ENCODE measurements at regions not wholly inside any gene's neighbourhood (a gene's known extent, or its start where the extent isn't known, plus 50 kb on each side); places are given as distances from the start of the nearest gene placed in this dataset.

- H3K27me3 Mint-ChIP-seq = peaks cover 0 to 10% of the 10 kb centered on the region in 2 donors
These were observed 210.3 kb downstream of the EPM2A start for GRCh38 chr6:145525038-145525437.

GRCh38 chr6:145529582-145529981 is 205.7 kb downstream of the EPM2A start:
- ChIA-PET CTCF (no interaction called here), POLR2A (no interaction called here)
- no peak overlapping the region for H3K27ac Mint-ChIP-seq
- H3K36me3 ChIP-seq (ENCODE audit: insufficient read depth, low read length) = no peaks in the 10 kb centered on the region
- H3K4me1 Mint-ChIP-seq = no peaks in the 10 kb centered on the region
- H3K9me3 Mint-ChIP-seq = peaks cover 0 to 8% (median 2%) of the 10 kb centered on the region in 5 donors
- H3K36me3 Mint-ChIP-seq = no peaks in the 10 kb centered on the region
- no peaks in the 10 kb centered on the region for H3K4me1 ChIP-seq (ENCODE audit: insufficient read depth, low read length)
- no peak overlapping the region for H3K4me3 Mint-ChIP-seq
- no peak for DNase-seq
- no peaks in the 10 kb centered on the region for H3K27me3 ChIP-seq (ENCODE audit: insufficient read depth, low read length, poor library complexity, severe bottlenecking)
- H3K27me3 Mint-ChIP-seq = peaks cover 0 to 14% of the 10 kb centered on the region in 2 donors
- H3K4me3 ChIP-seq (ENCODE audit: low read length) = no peak overlapping the region
- H3K9me3 ChIP-seq (ENCODE audit: low read length) = no peaks in the 10 kb centered on the region
- H3K27ac ChIP-seq (ENCODE audit: low read depth, low read length) = no peak overlapping the region

More at GRCh38 chr6:145525038-145525437, 210.3 kb downstream of the EPM2A start:
- H3K9me3 Mint-ChIP-seq = peaks cover 0 to 8% (median 2%) of the 10 kb centered on the region in 5 donors
- no peaks in the 10 kb centered on the region for H3K36me3 Mint-ChIP-seq
- no peak overlapping the region for H3K4me3 ChIP-seq (ENCODE audit: low read length)
- no peaks in the 10 kb centered on the region for H3K4me1 Mint-ChIP-seq
- H3K27me3 ChIP-seq (ENCODE audit: insufficient read depth, low read length, poor library complexity, severe bottlenecking) = no peaks in the 10 kb centered on the region
- no peak for DNase-seq
- POLR2A ChIA-PET = no interaction called here
- CTCF ChIA-PET = no interaction called here
- no peaks in the 10 kb centered on the region for H3K9me3 ChIP-seq (ENCODE audit: low read length)
- H3K4me3 Mint-ChIP-seq = no peak overlapping the region
- no peaks in the 10 kb centered on the region for H3K4me1 ChIP-seq (ENCODE audit: insufficient read depth, low read length)
- H3K36me3 ChIP-seq (ENCODE audit: insufficient read depth, low read length) = no peaks in the 10 kb centered on the region
- H3K27ac Mint-ChIP-seq = no peak overlapping the region
- no peak overlapping the region for H3K27ac ChIP-seq (ENCODE audit: low read depth, low read length)

GRCh38 chr6:145530454-145530853 is 204.9 kb downstream of the EPM2A start:
- Histone ChIP-seq H3K4me3 (ENCODE audit: low read length) (no peak overlapping the region), H3K27me3 (ENCODE audit: insufficient read depth, low read length, poor library complexity, severe bottlenecking) (no peaks in the 10 kb centered on the region), H3K27ac (ENCODE audit: low read depth, low read length) (no peak overlapping the region), H3K36me3 (ENCODE audit: insufficient read depth, low read length) (no peaks in the 10 kb centered on the region), H3K9me3 (ENCODE audit: low read length) (no peaks in the 10 kb centered on the region), H3K4me1 (ENCODE audit: insufficient read depth, low read length) (no peaks in the 10 kb centered on the region)
- Mint-ChIP-seq H3K4me3 (no peak overlapping the region), H3K9me3 (peaks cover 0 to 9% (median 2%) of the 10 kb centered on the region in 5 donors), H3K27me3 (peaks cover 0 to 14% of the 10 kb centered on the region in 2 donors), H3K36me3 (no peaks in the 10 kb centered on the region), H3K27ac (no peak overlapping the region), H3K4me1 (no peaks in the 10 kb centered on the region)
- POLR2A ChIA-PET = no interaction called here
- DNase-seq = no peak
- CTCF ChIA-PET = no interaction called here

- ChIA-PET POLR2A (no interaction called here), CTCF (no interaction called here)
- Mint-ChIP-seq H3K27me3 (peaks cover 0 to 14% of the 10 kb centered on the region in 2 donors), H3K27ac (no peak overlapping the region), H3K4me1 (no peaks in the 10 kb centered on the region), H3K36me3 (no peaks in the 10 kb centered on the region), H3K9me3 (peaks cover 0 to 4% (median 0%) of the 10 kb centered on the region in 5 donors), H3K4me3 (no peak overlapping the region)
- H3K27me3 ChIP-seq (ENCODE audit: insufficient read depth, low read length, poor library complexity, severe bottlenecking) = no peaks in the 10 kb centered on the region
- no peaks in the 10 kb centered on the region for H3K9me3 ChIP-seq (ENCODE audit: low read length)
- H3K4me3 ChIP-seq (ENCODE audit: low read length) = no peak overlapping the region
- H3K27ac ChIP-seq (ENCODE audit: low read depth, low read length) = no peak overlapping the region
- DNase-seq = no peak
- H3K36me3 ChIP-seq (ENCODE audit: insufficient read depth, low read length) = no peaks in the 10 kb centered on the region
- no peaks in the 10 kb centered on the region for H3K4me1 ChIP-seq (ENCODE audit: insufficient read depth, low read length)
These were observed 204.3 kb downstream of the EPM2A start for GRCh38 chr6:145531032-145531431.

GRCh38 chr6:145531822-145532221 is 203.5 kb downstream of the EPM2A start:
- peaks cover 0 to 5% (median 0%) of the 10 kb centered on the region in 5 donors for H3K9me3 Mint-ChIP-seq
- no peaks in the 10 kb centered on the region for H3K9me3 ChIP-seq (ENCODE audit: low read length)
- no peak for DNase-seq
- CTCF ChIA-PET = no interaction called here
- no peak overlapping the region for H3K27ac ChIP-seq (ENCODE audit: low read depth, low read length)
- no peak overlapping the region for H3K4me3 Mint-ChIP-seq
- H3K27ac Mint-ChIP-seq = no peak overlapping the region
- no peak overlapping the region for H3K4me3 ChIP-seq (ENCODE audit: low read length)
- H3K27me3 ChIP-seq (ENCODE audit: insufficient read depth, low read length, poor library complexity, severe bottlenecking) = no peaks in the 10 kb centered on the region
- H3K36me3 ChIP-seq (ENCODE audit: insufficient read depth, low read length) = no peaks in the 10 kb centered on the region
- H3K27me3 Mint-ChIP-seq = peaks cover 0 to 14% of the 10 kb centered on the region in 2 donors
- no peaks in the 10 kb centered on the region for H3K36me3 Mint-ChIP-seq
- H3K4me1 Mint-ChIP-seq = no peaks in the 10 kb centered on the region
- POLR2A ChIA-PET = no interaction called here
- no peaks in the 10 kb centered on the region for H3K4me1 ChIP-seq (ENCODE audit: insufficient read depth, low read length)

- Histone ChIP-seq H3K4me3 (ENCODE audit: low read length) (no peak overlapping the region), H3K36me3 (ENCODE audit: insufficient read depth, low read length) (no peaks in the 10 kb centered on the region), H3K4me1 (ENCODE audit: insufficient read depth, low read length) (no peaks in the 10 kb centered on the region), H3K9me3 (ENCODE audit: low read length) (no peaks in the 10 kb centered on the region), H3K27me3 (ENCODE audit: insufficient read depth, low read length, poor library complexity, severe bottlenecking) (no peaks in the 10 kb centered on the region), H3K27ac (ENCODE audit: low read depth, low read length) (no peak overlapping the region)
- no peak overlapping the region for H3K27ac Mint-ChIP-seq
- H3K9me3 Mint-ChIP-seq = peaks cover 0 to 5% (median 0%) of the 10 kb centered on the region in 5 donors
- H3K36me3 Mint-ChIP-seq = no peaks in the 10 kb centered on the region
- ChIA-PET POLR2A (no interaction called here), CTCF (no interaction called here)
- DNase-seq = no peak
- peaks cover 0 to 14% of the 10 kb centered on the region in 2 donors for H3K27me3 Mint-ChIP-seq
- no peak overlapping the region for H3K4me3 Mint-ChIP-seq
- H3K4me1 Mint-ChIP-seq = no peaks in the 10 kb centered on the region
These were observed 203.0 kb downstream of the EPM2A start for GRCh38 chr6:145532361-145532760.

- Mint-ChIP-seq H3K4me3 (no peak overlapping the region), H3K9me3 (peaks cover 0 to 5% (median 2%) of the 10 kb centered on the region in 5 donors), H3K36me3 (no peaks in the 10 kb centered on the region), H3K27ac (no peak overlapping the region), H3K4me1 (no peaks in the 10 kb centered on the region), H3K27me3 (peaks cover 6 to 7% of the 10 kb centered on the region in 2 donors)
- Histone ChIP-seq H3K4me1 (ENCODE audit: insufficient read depth, low read length) (no peaks in the 10 kb centered on the region), H3K4me3 (ENCODE audit: low read length) (no peak overlapping the region), H3K27ac (ENCODE audit: low read depth, low read length) (no peak overlapping the region), H3K27me3 (ENCODE audit: insufficient read depth, low read length, poor library complexity, severe bottlenecking) (no peaks in the 10 kb centered on the region), H3K36me3 (ENCODE audit: insufficient read depth, low read length) (no peaks in the 10 kb centered on the region), H3K9me3 (ENCODE audit: low read length) (no peaks in the 10 kb centered on the region)
- DNase-seq = no peak
- ChIA-PET POLR2A (no interaction called here), CTCF (no interaction called here)
These were observed 200.3 kb downstream of the EPM2A start for GRCh38 chr6:145534989-145535388.

GRCh38 chr6:145538989-145539388 is 196.3 kb downstream of the EPM2A start:
- Mint-ChIP-seq H3K36me3 (no peaks in the 10 kb centered on the region), H3K4me1 (no peaks in the 10 kb centered on the region), H3K9me3 (peaks cover 0 to 5% (median 2%) of the 10 kb centered on the region in 5 donors), H3K27ac (no peak overlapping the region), H3K4me3 (no peak overlapping the region), H3K27me3 (peaks cover 5 to 6% of the 10 kb centered on the region in 2 donors)
- Histone ChIP-seq H3K27me3 (ENCODE audit: insufficient read depth, low read length, poor library complexity, severe bottlenecking) (no peaks in the 10 kb centered on the region), H3K9me3 (ENCODE audit: low read length) (no peaks in the 10 kb centered on the region), H3K4me3 (ENCODE audit: low read length) (no peak overlapping the region), H3K27ac (ENCODE audit: low read depth, low read length) (no peak overlapping the region), H3K36me3 (ENCODE audit: insufficient read depth, low read length) (no peaks in the 10 kb centered on the region), H3K4me1 (ENCODE audit: insufficient read depth, low read length) (no peaks in the 10 kb centered on the region)
- POLR2A ChIA-PET = no interaction called here
- CTCF ChIA-PET = no interaction called here
- no peak for DNase-seq

- H3K4me3 Mint-ChIP-seq = no peak overlapping the region
- no peaks in the 10 kb centered on the region for H3K4me1 ChIP-seq (ENCODE audit: insufficient read depth, low read length)
- H3K27ac ChIP-seq (ENCODE audit: low read depth, low read length) = no peak overlapping the region
- no peaks in the 10 kb centered on the region for H3K36me3 Mint-ChIP-seq
- H3K27me3 Mint-ChIP-seq = peaks cover 5 to 6% of the 10 kb centered on the region in 2 donors
- H3K27ac Mint-ChIP-seq = no peak overlapping the region
- ChIA-PET POLR2A (no interaction called here), CTCF (no interaction called here)
- no peaks in the 10 kb centered on the region for H3K36me3 ChIP-seq (ENCODE audit: insufficient read depth, low read length)
- peaks cover 0 to 4% (median 2%) of the 10 kb centered on the region in 5 donors for H3K9me3 Mint-ChIP-seq
- no peak for DNase-seq
- H3K9me3 ChIP-seq (ENCODE audit: low read length) = no peaks in the 10 kb centered on the region
- H3K4me1 Mint-ChIP-seq = no peaks in the 10 kb centered on the region
- H3K4me3 ChIP-seq (ENCODE audit: low read length) = no peak overlapping the region
- no peaks in the 10 kb centered on the region for H3K27me3 ChIP-seq (ENCODE audit: insufficient read depth, low read length, poor library complexity, severe bottlenecking)
These were observed 195.5 kb downstream of the EPM2A start for GRCh38 chr6:145539831-145540230.

All from CD8-positive, alpha-beta memory T cell (primary cell).